IMR-90 (cell line): ENCODE measurements at regions not wholly inside any gene's neighbourhood (a gene's known extent, or its start where the extent isn't known, plus 50 kb on each side); places are given as distances from the start of the nearest gene placed in this dataset.

Experiments
- ATAC-seq: fragments of 200-7000 bp; cut with Tn5 transposase; 2 replicates; pipeline ENCODE4 v1.9.1; 2020; ENCODE audit warnings: low read depth, mild to moderate bottlenecking, moderate library complexity
- BruUV-seq: library from RNA; stranded (reverse); fragments of 400-500 nt; replicated peaks from 2 replicates; lab custom pipeline; 2021; lab: Mats Ljungman, UMichigan
- CTCF ChIA-PET: fragments of 300-600 bp; formaldehyde crosslinking; extraction: SDS; loops from one replicate; lab custom pipeline; 2021; ENCODE audit warnings: antibody characterized with exemption; lab: Yijun Ruan, JAX
- POLR2A ChIA-PET: fragments of 300-600 bp; sonication (Branson Sonifier 250); formaldehyde crosslinking; loops from one replicate; lab custom pipeline; 2022; ENCODE audit warnings: antibody characterized with exemption; ENCODE audit not compliant: unreplicated experiment; lab: Charles Lee
- DNase-seq: peaks from one replicate; pipeline ENCODE4 v3.0.0; 2013
- H2AFZ ChIP-seq: replicated peaks from 2 replicates; pipeline ENCODE3; 2013; ENCODE audit warnings: low read length, mild to moderate bottlenecking; ENCODE audit not compliant: poor library complexity
- H2AK5ac ChIP-seq: 2 replicates; pipeline ENCODE4 v1.6.1; 2013; ENCODE audit warnings: low read depth, low read length, inconsistent platforms
- H2AK9ac ChIP-seq: replicated peaks from 2 replicates; pipeline ENCODE3; 2013; ENCODE audit warnings: mild to moderate bottlenecking, low read depth, low read length, moderate library complexity; ENCODE audit not compliant: poor library complexity
- H2BK120ac ChIP-seq: 2 replicates; pipeline ENCODE4 v1.6.1; 2013; ENCODE audit warnings: low read depth, low read length, inconsistent platforms
- H2BK15ac ChIP-seq: 3 replicates; pipeline ENCODE4 v1.6.1; 2013; ENCODE audit warnings: low read depth, low read length, inconsistent platforms
- H2BK20ac ChIP-seq: 2 replicates; pipeline ENCODE4 v1.6.1; 2013; ENCODE audit warnings: low read depth, mild to moderate bottlenecking, inconsistent platforms, low read length, moderate library complexity
- H2BK5ac ChIP-seq: 2 replicates; pipeline ENCODE4 v1.6.1; 2013; ENCODE audit warnings: mild to moderate bottlenecking, low read depth, low read length, inconsistent platforms; ENCODE audit not compliant: poor library complexity, severe bottlenecking
- H3K14ac ChIP-seq: replicated peaks from 2 replicates; pipeline ENCODE4 v1.6.1; 2013; ENCODE audit warnings: low read depth, low read length, inconsistent platforms
- H3K18ac ChIP-seq: 2 replicates; pipeline ENCODE4 v1.6.1; 2013; ENCODE audit warnings: low read depth, low read length, control low read depth
- H3K23ac ChIP-seq: 2 replicates; pipeline ENCODE4 v1.6.1; 2013; ENCODE audit warnings: low read depth, low read length, inconsistent platforms
- H3K27ac ChIP-seq: 2 replicates; pipeline ENCODE4 v1.5.1; 2013; ENCODE audit warnings: mild to moderate bottlenecking, control low read depth, low read length; ENCODE audit not compliant: insufficient read depth
- H3K27me3 ChIP-seq: 2 replicates; pipeline ENCODE4 v1.6.1; 2013; ENCODE audit warnings: low read length; ENCODE audit not compliant: control insufficient read depth, insufficient read depth
- H3K36me3 ChIP-seq: 2 replicates; pipeline ENCODE4 v1.6.1; 2013; ENCODE audit warnings: low read length, mixed read lengths; ENCODE audit not compliant: control insufficient read depth, insufficient read depth
- H3K4ac ChIP-seq: 2 replicates; pipeline ENCODE4 v1.6.1; 2013; ENCODE audit warnings: low read depth, low read length, inconsistent platforms
- H3K4me1 ChIP-seq: 2 replicates; pipeline ENCODE4 v1.6.1; 2013; ENCODE audit warnings: low read length, mixed read lengths; ENCODE audit not compliant: control insufficient read depth, insufficient read depth
- H3K4me2 ChIP-seq: 2 replicates; pipeline ENCODE4 v1.6.1; 2013; ENCODE audit warnings: low read depth, mild to moderate bottlenecking, control low read depth, low read length, moderate library complexity
- H3K4me3 ChIP-seq: 2 replicates; pipeline ENCODE4 v1.5.1; 2013; ENCODE audit warnings: low read depth, mild to moderate bottlenecking, control low read depth, low read length, moderate library complexity; ENCODE audit not compliant: insufficient read depth
- H3K56ac ChIP-seq: 2 replicates; pipeline ENCODE4 v1.6.1; 2013; ENCODE audit warnings: low read length, inconsistent platforms; ENCODE audit not compliant: insufficient read depth; ENCODE audit errors: extremely low read depth
- H3K79me1 ChIP-seq, 2 experiments: 2 replicates each; pipeline ENCODE4 v1.6.1; 2013; ENCODE audit warnings: low read length in 2 of 2, inconsistent platforms in 1 of 2, low read depth in 1 of 2
- H3K9ac ChIP-seq: 2 replicates; pipeline ENCODE4 v1.6.1; 2013; ENCODE audit warnings: low read depth, low read length, control low read depth
- H3K9me1 ChIP-seq: 2 replicates; pipeline ENCODE4 v1.6.1; 2013; ENCODE audit warnings: low read length, inconsistent platforms; ENCODE audit not compliant: insufficient read depth
- H3K9me3 ChIP-seq: 2 replicates; pipeline ENCODE4 v1.6.1; 2013; ENCODE audit warnings: low read length; ENCODE audit not compliant: control insufficient read depth, insufficient read depth
- H4K20me1 ChIP-seq: 2 replicates; pipeline ENCODE4 v1.6.1; 2013; ENCODE audit warnings: low read length, inconsistent platforms; ENCODE audit not compliant: insufficient read depth
- H4K5ac ChIP-seq: 2 replicates; pipeline ENCODE4 v1.6.1; 2013; ENCODE audit warnings: mild to moderate bottlenecking, low read depth, low read length, control low read depth
- H4K8ac ChIP-seq, 2 experiments: 2 replicates each; pipeline ENCODE4 v1.6.1; 2013; ENCODE audit warnings: low read depth in 2 of 2, low read length in 2 of 2, control low read depth in 1 of 2, inconsistent platforms in 1 of 2
- H4K91ac ChIP-seq: 2 replicates; pipeline ENCODE4 v1.6.1; 2013; ENCODE audit warnings: low read depth, low read length, inconsistent platforms; ENCODE audit not compliant: insufficient read depth
- BHLHE40 ChIP-seq: fragments of 150-350 bp; IDR thresholded peaks from 2 replicates; pipeline ENCODE4 v1.6.1; 2016; ENCODE audit warnings: mild to moderate bottlenecking, low read depth, low read length
- CEBPB ChIP-seq: IDR thresholded peaks from 2 replicates; pipeline ENCODE4 v1.6.1; 2012; ENCODE audit warnings: low read depth, low read length, improper control_type of control experiment
- CHD1 ChIP-seq: IDR thresholded peaks from 2 replicates; pipeline ENCODE4 v1.6.1; 2012; ENCODE audit warnings: low read depth, low read length, improper control_type of control experiment
- FOS ChIP-seq: fragments of 150-350 bp; IDR thresholded peaks from 2 replicates; pipeline ENCODE4 v1.6.1; 2016; ENCODE audit warnings: low read depth, low read length
- MAFK ChIP-seq: IDR thresholded peaks from 2 replicates; pipeline ENCODE4 v1.6.1; 2012; ENCODE audit warnings: low read depth, low read length, improper control_type of control experiment
- MAZ ChIP-seq: IDR thresholded peaks from 2 replicates; pipeline ENCODE4 v1.6.1; 2012; ENCODE audit warnings: low read depth, mild to moderate bottlenecking, low read length, improper control_type of control experiment, moderate library complexity, borderline replicate concordance
- MXI1 ChIP-seq: IDR thresholded peaks from 2 replicates; pipeline ENCODE4 v1.6.1; 2012; ENCODE audit warnings: low read depth, mild to moderate bottlenecking, low read length, moderate library complexity, borderline replicate concordance
- NFE2L2 ChIP-seq: fragments of 150-350 bp; IDR thresholded peaks from 2 replicates; pipeline ENCODE4 v1.6.1; 2016; ENCODE audit warnings: low read depth, mild to moderate bottlenecking, low read length
- POLR2A ChIP-seq: IDR thresholded peaks from 2 replicates; pipeline ENCODE4 v1.6.1; 2012; ENCODE audit warnings: mild to moderate bottlenecking, low read depth, low read length
- RAD21 ChIP-seq: IDR thresholded peaks from 2 replicates; pipeline ENCODE4 v1.6.1; 2012; ENCODE audit warnings: low read length, improper control_type of control experiment
- RCOR1 ChIP-seq: IDR thresholded peaks from 2 replicates; pipeline ENCODE4 v1.6.1; 2012; ENCODE audit warnings: mild to moderate bottlenecking, low read length, improper control_type of control experiment; ENCODE audit not compliant: insufficient replicate concordance
- RFX5 ChIP-seq: IDR thresholded peaks from 2 replicates; pipeline ENCODE4 v1.8.0; 2012; ENCODE audit warnings: low read depth, mild to moderate bottlenecking, low read length, moderate library complexity
- SMC3 ChIP-seq: fragments of 150-350 bp; IDR thresholded peaks from 2 replicates; pipeline ENCODE4 v1.6.1; 2016; ENCODE audit warnings: low read depth, mild to moderate bottlenecking, antibody characterized with exemption, low read length, moderate library complexity
- WGBS, 2 experiments: methylation state at CpG; one replicate each; pipeline versions ENCODE4 v1.1.5 to v1.1.7; 2013; ENCODE audit warnings: missing lambda C conversion rate in 2 of 2; ENCODE audit not compliant: insufficient read length in 1 of 2; ENCODE audit errors: extremely low coverage in 2 of 2; 5-methylcytosine and 5-hydroxymethylcytosine counted together
- dilution Hi-C: fragments of 300-500 bp; cut with HindIII; formaldehyde crosslinking; loops from one replicate; pipeline ENCODE4 v1.14.3; 2018; ENCODE audit warnings: low sequenced_read_pairs; ENCODE audit not compliant: unreplicated experiment
- in situ Hi-C: fragments of 300-500 bp; cut with MboI; formaldehyde crosslinking; loops from 3 replicates; pipeline ENCODE4 v1.14.3; 2019; ENCODE audit warnings: low sequenced_read_pairs, inconsistent platforms, mixed read lengths
- intact Hi-C: fragments of 100-400 bp; cut with micrococcal nuclease; formaldehyde crosslinking; loops from 2 replicates; pipeline ENCODE4 v1.10.0; 2022
- TF ChIP-seq, protein P1 (sequence below): fragments of 150-350 bp; IDR thresholded peaks from 2 replicates; pipeline ENCODE4 v1.6.1; 2017; ENCODE audit warnings: mild to moderate bottlenecking, antibody characterized with exemption, low read length, low read depth
- TF ChIP-seq, protein P2 (sequence below): conservative IDR thresholded peaks from 2 replicates; pipeline ENCODE4 v1.5.1; 2012; ENCODE audit warnings: mild to moderate bottlenecking, low read depth, low read length, improper control_type of control experiment
- TF ChIP-seq, protein P3 (sequence below): fragments of 150-350 bp; IDR thresholded peaks from 2 replicates; pipeline ENCODE4 v1.6.1; 2016; ENCODE audit warnings: low read depth, mild to moderate bottlenecking, low read length, moderate library complexity, borderline replicate concordance

DNA sequence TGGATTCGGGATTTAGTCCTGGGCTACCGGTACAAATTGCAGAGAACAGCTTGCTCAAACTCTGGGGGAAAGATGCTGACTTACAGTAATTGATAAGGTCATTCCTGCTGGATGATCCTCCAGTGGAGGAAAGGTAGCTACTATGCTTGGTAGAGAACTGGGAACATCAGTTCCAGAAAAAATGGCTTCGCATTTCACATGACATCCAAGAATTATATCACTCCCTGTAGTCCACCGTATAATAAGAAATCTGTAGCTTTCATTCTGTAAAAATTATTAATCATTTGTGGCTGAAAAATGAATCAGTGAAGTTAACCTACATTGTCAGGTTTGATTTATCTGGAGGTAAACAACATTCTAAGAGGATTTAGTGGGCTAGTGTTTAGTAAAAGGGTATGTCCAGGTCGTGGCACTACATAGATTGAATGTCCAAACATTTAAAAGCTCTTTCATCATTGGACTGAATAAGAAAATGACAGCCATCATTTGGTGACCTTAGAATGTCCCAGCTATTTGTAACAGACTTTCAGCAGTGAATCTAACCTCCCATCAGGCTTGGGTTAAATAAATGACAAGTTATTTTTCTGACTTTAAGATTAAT, 203.2 kb upstream of the TMCO5A start:
- no TSS peak for BruUV-seq
- no peak overlapping the region for H2BK5ac ChIP-seq
- H3K79me1 ChIP-seq, result no peaks in the 10 kb centered on the region
- peaks cover 6% of the 10 kb centered on the region for H3K27me3 ChIP-seq
- intact Hi-C loops, result no loop called here
- no peak overlapping the region for H4K8ac ChIP-seq
- no peak overlapping the region for H3K23ac ChIP-seq
- H3K9ac ChIP-seq, result no peak overlapping the region
- H3K9me3 ChIP-seq, result no peaks in the 10 kb centered on the region
- H3K36me3 ChIP-seq, result no peaks in the 10 kb centered on the region
- ATAC-seq, result no peak
- in situ Hi-C loops, result no loop called here
- ChIA-PET POLR2A (no interaction called here), CTCF (no interaction called here)
- H3K4ac ChIP-seq, result no peak overlapping the region
- dilution Hi-C loops, result no loop called here
- no peak overlapping the region for H3K4me2 ChIP-seq
- H4K20me1 ChIP-seq, result no peaks in the 10 kb centered on the region
- no peak overlapping the region for H2BK120ac ChIP-seq
- H2BK20ac ChIP-seq, result no peak overlapping the region
- no peak overlapping the region for H4K5ac ChIP-seq
- no peak overlapping the region for H2AFZ ChIP-seq
- H3K56ac ChIP-seq, result no peak overlapping the region
- 65% methylated on average over 2 of the region's 5 CpGs; no CpG with 5 or more reads in 1 of the 2 experiments for WGBS, 2 experiments
- H2AK5ac ChIP-seq, result no peak overlapping the region
- TF ChIP-seq FOS (no peak), MAZ (no peak), RAD21 (no peak), CEBPB (no peak), CHD1 (no peak), MAFK (no peak), RCOR1 (no peak), MXI1 (no peak), POLR2A (no peak), RFX5 (no peak), BHLHE40 (no peak), SMC3 (no peak), NFE2L2 (no peak)
- TF ChIP-seq, protein P1, sequence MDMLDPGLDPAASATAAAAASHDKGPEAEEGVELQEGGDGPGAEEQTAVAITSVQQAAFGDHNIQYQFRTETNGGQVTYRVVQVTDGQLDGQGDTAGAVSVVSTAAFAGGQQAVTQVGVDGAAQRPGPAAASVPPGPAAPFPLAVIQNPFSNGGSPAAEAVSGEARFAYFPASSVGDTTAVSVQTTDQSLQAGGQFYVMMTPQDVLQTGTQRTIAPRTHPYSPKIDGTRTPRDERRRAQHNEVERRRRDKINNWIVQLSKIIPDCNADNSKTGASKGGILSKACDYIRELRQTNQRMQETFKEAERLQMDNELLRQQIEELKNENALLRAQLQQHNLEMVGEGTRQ, result no peak
- TF ChIP-seq, protein P2, sequence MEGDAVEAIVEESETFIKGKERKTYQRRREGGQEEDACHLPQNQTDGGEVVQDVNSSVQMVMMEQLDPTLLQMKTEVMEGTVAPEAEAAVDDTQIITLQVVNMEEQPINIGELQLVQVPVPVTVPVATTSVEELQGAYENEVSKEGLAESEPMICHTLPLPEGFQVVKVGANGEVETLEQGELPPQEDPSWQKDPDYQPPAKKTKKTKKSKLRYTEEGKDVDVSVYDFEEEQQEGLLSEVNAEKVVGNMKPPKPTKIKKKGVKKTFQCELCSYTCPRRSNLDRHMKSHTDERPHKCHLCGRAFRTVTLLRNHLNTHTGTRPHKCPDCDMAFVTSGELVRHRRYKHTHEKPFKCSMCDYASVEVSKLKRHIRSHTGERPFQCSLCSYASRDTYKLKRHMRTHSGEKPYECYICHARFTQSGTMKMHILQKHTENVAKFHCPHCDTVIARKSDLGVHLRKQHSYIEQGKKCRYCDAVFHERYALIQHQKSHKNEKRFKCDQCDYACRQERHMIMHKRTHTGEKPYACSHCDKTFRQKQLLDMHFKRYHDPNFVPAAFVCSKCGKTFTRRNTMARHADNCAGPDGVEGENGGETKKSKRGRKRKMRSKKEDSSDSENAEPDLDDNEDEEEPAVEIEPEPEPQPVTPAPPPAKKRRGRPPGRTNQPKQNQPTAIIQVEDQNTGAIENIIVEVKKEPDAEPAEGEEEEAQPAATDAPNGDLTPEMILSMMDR, result no peak
- TF ChIP-seq, protein P3, sequence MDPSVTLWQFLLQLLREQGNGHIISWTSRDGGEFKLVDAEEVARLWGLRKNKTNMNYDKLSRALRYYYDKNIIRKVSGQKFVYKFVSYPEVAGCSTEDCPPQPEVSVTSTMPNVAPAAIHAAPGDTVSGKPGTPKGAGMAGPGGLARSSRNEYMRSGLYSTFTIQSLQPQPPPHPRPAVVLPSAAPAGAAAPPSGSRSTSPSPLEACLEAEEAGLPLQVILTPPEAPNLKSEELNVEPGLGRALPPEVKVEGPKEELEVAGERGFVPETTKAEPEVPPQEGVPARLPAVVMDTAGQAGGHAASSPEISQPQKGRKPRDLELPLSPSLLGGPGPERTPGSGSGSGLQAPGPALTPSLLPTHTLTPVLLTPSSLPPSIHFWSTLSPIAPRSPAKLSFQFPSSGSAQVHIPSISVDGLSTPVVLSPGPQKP, result no peak
- no peak overlapping the region for H3K14ac ChIP-seq
- no peak overlapping the region for H3K27ac ChIP-seq
- H3K9me1 ChIP-seq, result no peaks in the 10 kb centered on the region
- no peak overlapping the region for H2AK9ac ChIP-seq
- H4K91ac ChIP-seq, result no peak overlapping the region
- H3K18ac ChIP-seq, result no peak overlapping the region
- H3K4me3 ChIP-seq, result no peak overlapping the region
- no peak overlapping the region for H2BK15ac ChIP-seq
- no peak for DNase-seq
- H3K4me1 ChIP-seq, result no peaks in the 10 kb centered on the region
